ENCODE measurements at regions not wholly inside any gene's neighbourhood (a gene's known extent, or its start where the extent isn't known, plus 50 kb on each side); places are given as distances from the start of the nearest gene placed in this dataset.

DNA sequence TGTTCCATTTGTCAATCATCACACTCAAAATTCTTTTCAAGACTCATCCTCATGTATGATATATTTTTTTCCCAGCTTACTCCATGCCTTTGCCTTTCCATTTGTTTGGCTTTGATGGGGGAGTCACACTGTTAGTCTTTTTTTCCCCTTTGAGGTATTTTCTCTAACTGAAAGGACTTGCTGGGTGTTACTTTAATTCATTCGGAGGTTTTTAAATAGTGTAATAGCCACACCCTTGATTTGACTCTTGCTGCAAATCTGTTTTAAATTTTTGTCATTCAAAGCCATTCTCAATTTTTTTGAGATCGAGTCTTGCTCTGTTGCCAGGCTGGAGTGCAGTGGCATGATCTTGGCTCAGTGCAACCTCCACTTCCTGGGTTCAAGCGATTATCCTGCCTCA is 84.1 kb downstream of the C11orf87 start:
- TF ChIP-seq, protein P1, sequence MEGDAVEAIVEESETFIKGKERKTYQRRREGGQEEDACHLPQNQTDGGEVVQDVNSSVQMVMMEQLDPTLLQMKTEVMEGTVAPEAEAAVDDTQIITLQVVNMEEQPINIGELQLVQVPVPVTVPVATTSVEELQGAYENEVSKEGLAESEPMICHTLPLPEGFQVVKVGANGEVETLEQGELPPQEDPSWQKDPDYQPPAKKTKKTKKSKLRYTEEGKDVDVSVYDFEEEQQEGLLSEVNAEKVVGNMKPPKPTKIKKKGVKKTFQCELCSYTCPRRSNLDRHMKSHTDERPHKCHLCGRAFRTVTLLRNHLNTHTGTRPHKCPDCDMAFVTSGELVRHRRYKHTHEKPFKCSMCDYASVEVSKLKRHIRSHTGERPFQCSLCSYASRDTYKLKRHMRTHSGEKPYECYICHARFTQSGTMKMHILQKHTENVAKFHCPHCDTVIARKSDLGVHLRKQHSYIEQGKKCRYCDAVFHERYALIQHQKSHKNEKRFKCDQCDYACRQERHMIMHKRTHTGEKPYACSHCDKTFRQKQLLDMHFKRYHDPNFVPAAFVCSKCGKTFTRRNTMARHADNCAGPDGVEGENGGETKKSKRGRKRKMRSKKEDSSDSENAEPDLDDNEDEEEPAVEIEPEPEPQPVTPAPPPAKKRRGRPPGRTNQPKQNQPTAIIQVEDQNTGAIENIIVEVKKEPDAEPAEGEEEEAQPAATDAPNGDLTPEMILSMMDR (IDR thresholded peaks at IDR 0.05 in 8 of 11, conservative IDR thresholded peaks at IDR 0.05 in 3 of 11) = no peak
- TF ChIP-seq POLR2AphosphoS5 (IDR thresholded peaks at IDR 0.05) (no peak), POLR2A (IDR thresholded peaks at IDR 0.05) (no peak)

All from spleen (tissue), 7 donors.